Hepatocyte (in vitro differentiated cells): ENCODE measurements at regions not wholly inside any gene's neighbourhood (a gene's known extent, or its start where the extent isn't known, plus 50 kb on each side); places are given as distances from the start of the nearest gene placed in this dataset.
"Not testable (repeated sequence)": the region's sequence is repeated elsewhere in the genome, so short reads cannot be mapped to it uniquely, and the experiment has no call there.

Experiments used
- DNase-seq: peaks from one replicate; pipeline ENCODE4 v3.0.0-alpha.2; 2016; ENCODE audit warnings: low spot score
- H2AFZ ChIP-seq: fragments of 200-600 bp; sonication (generic); 2 replicates; pipeline ENCODE4 v1.6.0; 2016; ENCODE audit warnings: antibody characterized with exemption, mild to moderate bottlenecking
- H3K27ac ChIP-seq: fragments of 200-600 bp; sonication (generic); 2 replicates; pipeline ENCODE4 v1.5.1; 2016; ENCODE audit warnings: mild to moderate bottlenecking
- H3K27me3 ChIP-seq: fragments of 200-600 bp; sonication (generic); 2 replicates; pipeline ENCODE4 v1.6.1; 2016
- H3K36me3 ChIP-seq: fragments of 200-600 bp; sonication (generic); replicated peaks from 2 replicates; pipeline ENCODE4 v1.5.1; 2016; ENCODE audit warnings: low read depth; ENCODE audit not compliant: insufficient read depth
- H3K4me1 ChIP-seq: fragments of 200-600 bp; sonication (generic); 2 replicates; pipeline ENCODE4 v1.5.1; 2016; ENCODE audit warnings: mild to moderate bottlenecking, moderate library complexity; ENCODE audit not compliant: insufficient read depth
- H3K4me2 ChIP-seq: fragments of 200-600 bp; sonication (generic); 2 replicates; pipeline ENCODE4 v1.6.0; 2016
- H3K4me3 ChIP-seq: fragments of 200-600 bp; sonication (generic); 2 replicates; pipeline ENCODE4 v1.5.1; 2016; ENCODE audit warnings: mild to moderate bottlenecking
- H3K79me2 ChIP-seq: fragments of 200-600 bp; sonication (generic); 2 replicates; pipeline ENCODE4 v1.6.0; 2017; ENCODE audit warnings: mild to moderate bottlenecking
- H3K9me2 ChIP-seq: fragments of 200-600 bp; sonication (generic); replicated peaks from 2 replicates; pipeline ENCODE4 v1.6.0; 2017; ENCODE audit warnings: mild to moderate bottlenecking; ENCODE audit not compliant: insufficient read depth
- H3K9me3 ChIP-seq: fragments of 200-600 bp; sonication (generic); 2 replicates; pipeline ENCODE4 v1.5.1; 2016; ENCODE audit warnings: low read depth, mild to moderate bottlenecking
- H4K20me1 ChIP-seq: fragments of 200-600 bp; sonication (generic); 2 replicates; pipeline ENCODE4 v1.6.0; 2016; ENCODE audit warnings: mild to moderate bottlenecking; ENCODE audit not compliant: insufficient read depth, poor library complexity, severe bottlenecking
- WGBS: methylation state at CpG from one replicate; pipeline ENCODE4 v1.1.6; 2016; ENCODE audit warnings: low lambda C conversion rate; ENCODE audit errors: missing lambda C conversion rate; 5-methylcytosine and 5-hydroxymethylcytosine counted together

DNA sequence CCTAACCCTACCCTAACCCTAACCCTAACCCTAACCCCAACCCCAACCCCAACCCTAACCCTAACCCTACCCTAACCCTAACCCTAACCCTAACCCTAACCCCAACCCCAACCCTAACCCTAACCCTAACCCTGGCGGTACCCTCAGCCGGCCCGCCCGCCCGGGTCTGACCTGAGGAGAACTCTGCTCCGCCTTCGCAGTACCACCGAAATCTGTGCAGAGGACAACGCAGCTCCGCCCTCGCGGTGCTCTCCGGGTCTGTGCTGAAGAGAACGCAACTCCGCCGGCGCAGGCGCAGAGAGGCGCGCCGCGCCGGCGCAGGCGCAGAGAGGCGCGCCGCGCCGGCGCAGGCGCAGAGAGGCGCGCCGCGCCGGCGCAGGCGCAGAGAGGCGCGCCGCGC, 56.1 kb upstream of the IQSEC3 start:
- not testable (repeated sequence) for H2AFZ ChIP-seq, H3K9me2 ChIP-seq, H3K4me1 ChIP-seq, H4K20me1 ChIP-seq, H3K27me3 ChIP-seq, H3K4me2 ChIP-seq, H3K27ac ChIP-seq, H3K4me3 ChIP-seq, H3K36me3 ChIP-seq, DNase-seq, H3K9me3 ChIP-seq, H3K79me2 ChIP-seq
- 98% methylated on average over 17 of the region's 43 CpGs for WGBS

DNA sequence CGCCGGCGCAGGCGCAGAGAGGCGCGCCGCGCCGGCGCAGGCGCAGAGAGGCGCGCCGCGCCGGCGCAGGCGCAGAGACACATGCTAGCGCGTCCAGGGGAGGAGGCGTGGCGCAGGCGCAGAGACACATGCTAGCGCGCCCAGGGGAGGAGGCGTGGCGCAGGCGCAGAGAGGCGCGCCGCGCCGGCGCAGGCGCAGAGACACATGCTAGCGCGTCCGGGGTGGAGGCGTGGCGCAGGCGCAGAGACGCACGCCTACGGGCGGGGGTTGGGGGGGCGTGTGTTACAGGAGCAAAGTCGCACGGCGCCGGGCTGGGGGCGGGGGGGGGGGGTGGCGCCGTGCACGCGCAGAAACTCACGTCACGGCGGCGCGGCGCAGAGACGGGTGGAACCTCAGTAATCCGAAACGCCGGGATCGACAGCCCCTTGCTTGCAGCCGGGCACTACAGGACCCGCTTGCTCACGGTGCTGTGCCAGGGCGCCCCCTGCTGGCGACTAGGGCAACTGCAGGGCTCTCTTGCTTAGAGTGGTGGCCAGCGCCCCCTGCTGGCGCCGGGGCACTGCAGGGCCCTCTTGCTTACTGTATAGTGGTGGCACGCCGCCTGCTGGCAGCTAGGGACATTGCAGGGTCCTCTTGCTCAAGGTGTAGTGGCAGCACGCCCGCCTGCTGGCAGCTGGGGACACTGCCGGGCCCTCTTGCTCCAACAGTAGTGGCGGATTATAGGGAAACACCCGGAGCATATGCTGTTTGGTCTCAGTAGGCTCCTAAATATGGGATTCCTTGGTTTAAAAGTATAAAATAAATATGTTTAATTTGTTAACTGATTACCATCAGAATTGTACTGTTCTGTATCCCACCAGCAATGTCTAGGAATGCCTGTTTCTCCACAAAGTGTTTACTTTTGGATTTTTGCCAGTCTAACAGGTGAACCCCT, 55.4 kb upstream of the IQSEC3 start:
- H3K4me1 ChIP-seq, H2AFZ ChIP-seq, H3K27ac ChIP-seq, H4K20me1 ChIP-seq, H3K9me3 ChIP-seq, H3K4me2 ChIP-seq, H3K79me2 ChIP-seq, H3K4me3 ChIP-seq, H3K36me3 ChIP-seq, H3K9me2 ChIP-seq, DNase-seq, H3K27me3 ChIP-seq: not testable (repeated sequence)
- 84% methylated on average over 3 of the region's 81 CpGs for WGBS

GRCh38 chr12:12306-12705, 54.3 kb upstream of the IQSEC3 start:
- not testable (repeated sequence) for DNase-seq, H2AFZ ChIP-seq, H3K27me3 ChIP-seq, H3K4me2 ChIP-seq, H3K9me3 ChIP-seq, H3K4me1 ChIP-seq, H3K4me3 ChIP-seq, H4K20me1 ChIP-seq, H3K9me2 ChIP-seq, H3K79me2 ChIP-seq, H3K27ac ChIP-seq, H3K36me3 ChIP-seq
- 98% methylated on average over 11 of the region's 11 CpGs for WGBS

GRCh38 chr12:12725-13640, 53.6 kb upstream of the IQSEC3 start:
- not testable (repeated sequence) for H3K79me2 ChIP-seq, H3K27me3 ChIP-seq, H3K36me3 ChIP-seq, H3K4me2 ChIP-seq, H2AFZ ChIP-seq, H3K9me3 ChIP-seq, H4K20me1 ChIP-seq, H3K4me3 ChIP-seq, DNase-seq, H3K9me2 ChIP-seq, H3K27ac ChIP-seq, H3K4me1 ChIP-seq
- WGBS: 93% methylated on average over 16 of the region's 16 CpGs

- not testable (repeated sequence) for H3K4me1 ChIP-seq, H2AFZ ChIP-seq, H3K4me3 ChIP-seq, H4K20me1 ChIP-seq, H3K27ac ChIP-seq, H3K9me3 ChIP-seq, H3K9me2 ChIP-seq, H3K4me2 ChIP-seq, H3K27me3 ChIP-seq, H3K36me3 ChIP-seq, H3K79me2 ChIP-seq
- DNase-seq: peak; percentile 39
- WGBS: 89% methylated on average over 5 of the region's 5 CpGs
Measured at GRCh38 chr12:13841-14240, 52.7 kb upstream of the IQSEC3 start.

GRCh38 chr12:14696-15095, 51.9 kb upstream of the IQSEC3 start:
- not testable (repeated sequence) for H3K4me1 ChIP-seq, H3K9me2 ChIP-seq, H4K20me1 ChIP-seq, H3K27ac ChIP-seq, H3K27me3 ChIP-seq, H3K4me3 ChIP-seq, H3K4me2 ChIP-seq, H2AFZ ChIP-seq, DNase-seq, H3K9me3 ChIP-seq, H3K79me2 ChIP-seq, H3K36me3 ChIP-seq
- 85% methylated on average over 11 of the region's 12 CpGs for WGBS

DNA sequence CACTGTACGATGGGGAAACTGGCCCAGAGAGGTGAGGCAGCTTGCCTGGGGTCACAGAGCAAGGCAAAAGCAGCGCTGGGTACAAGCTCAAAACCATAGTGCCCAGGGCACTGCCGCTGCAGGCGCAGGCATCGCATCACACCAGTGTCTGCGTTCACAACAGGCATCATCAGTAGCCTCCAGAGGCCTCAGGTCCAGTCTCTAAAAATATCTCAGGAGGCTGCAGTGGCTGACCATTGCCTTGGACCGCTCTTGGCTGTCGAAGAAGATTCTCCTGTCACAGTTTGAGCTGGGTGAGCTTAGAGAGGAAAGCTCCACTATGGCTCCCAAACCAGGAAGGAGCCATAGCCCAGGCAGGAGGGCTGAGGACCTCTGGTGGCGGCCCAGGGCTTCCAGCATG, 51.2 kb upstream of the IQSEC3 start:
- H4K20me1 ChIP-seq, H3K9me3 ChIP-seq, H3K4me3 ChIP-seq, H2AFZ ChIP-seq, DNase-seq, H3K27ac ChIP-seq, H3K79me2 ChIP-seq, H3K9me2 ChIP-seq, H3K27me3 ChIP-seq, H3K36me3 ChIP-seq, H3K4me2 ChIP-seq, H3K4me1 ChIP-seq: not testable (repeated sequence)
- 91% methylated on average over 7 of the region's 9 CpGs for WGBS

DNA sequence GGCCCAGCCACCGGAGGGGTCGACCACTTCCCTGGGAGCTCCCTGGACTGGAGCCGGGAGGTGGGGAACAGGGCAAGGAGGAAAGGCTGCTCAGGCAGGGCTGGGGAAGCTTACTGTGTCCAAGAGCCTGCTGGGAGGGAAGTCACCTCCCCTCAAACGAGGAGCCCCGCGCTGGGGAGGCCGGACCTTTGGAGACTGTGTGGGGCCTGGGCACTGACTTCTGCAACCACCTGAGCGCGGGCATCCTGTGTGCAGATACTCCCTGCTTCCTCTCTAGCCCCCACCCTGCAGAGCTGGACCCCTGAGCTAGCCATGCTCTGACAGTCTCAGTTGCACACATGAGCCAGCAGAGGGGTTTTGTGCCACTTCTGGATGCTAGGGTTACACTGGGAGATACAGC, 50.5 kb upstream of the IQSEC3 start:
- not testable (repeated sequence) for DNase-seq, H2AFZ ChIP-seq, H3K4me2 ChIP-seq, H3K27me3 ChIP-seq, H3K4me3 ChIP-seq, H3K36me3 ChIP-seq, H4K20me1 ChIP-seq, H3K9me2 ChIP-seq, H3K79me2 ChIP-seq, H3K9me3 ChIP-seq, H3K27ac ChIP-seq, H3K4me1 ChIP-seq
- WGBS: 83% methylated on average over 6 of the region's 9 CpGs
